ENCODE measurements at regions not wholly inside any gene's neighbourhood (a gene's known extent, or its start where the extent isn't known, plus 50 kb on each side); places are given as distances from the start of the nearest gene placed in this dataset.
A peak's percentile ranks its signal among the peaks of the same experiment; 100 is the strongest.

- Histone ChIP-seq H3K4me1 (ENCODE audit: control insufficient read depth, insufficient read depth, low read length) (no peaks in the 10 kb centered on the region), H3K27ac (ENCODE audit: low read length) (no peak overlapping the region), H3K36me3 (ENCODE audit: control insufficient read depth, insufficient read depth, low read length) (no peaks in the 10 kb centered on the region), H3K27me3 (ENCODE audit: control insufficient read depth, insufficient read depth, low read length) (no peaks in the 10 kb centered on the region), H3K4me3 (ENCODE audit: low read length) (no peak overlapping the region), H3K9me3 (ENCODE audit: control insufficient read depth, low read depth, low read length) (no peaks in the 10 kb centered on the region)
- WGBS (ENCODE audit: insufficient coverage, low lambda C conversion rate), result 100% methylated on average over 1 of the region's 5 CpGs
- no peak for DNase-seq
These were observed 245.4 kb downstream of the SKIDA1 start for GRCh38 chr10:21280037-21280436.

DNA sequence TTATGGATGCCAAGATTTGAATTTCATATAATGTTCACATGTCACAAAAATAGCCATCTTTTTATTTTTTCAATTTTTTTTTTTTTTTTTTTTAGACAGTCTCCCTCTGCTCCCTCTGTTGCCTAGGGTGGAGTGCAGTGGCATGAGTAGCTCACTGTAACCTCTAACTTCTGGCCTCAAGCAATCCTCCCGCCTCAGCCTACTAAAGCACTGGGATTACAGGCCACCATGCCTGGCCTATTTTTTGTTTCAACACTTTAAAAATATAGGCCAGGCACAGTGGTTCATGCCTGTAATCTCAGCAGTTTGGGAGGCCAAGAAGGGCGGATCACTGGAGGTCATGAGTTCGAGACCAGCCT is 246.3 kb downstream of the SKIDA1 start:
- no CpG with 5 or more reads among the region's 3 CpGs for WGBS (ENCODE audit: insufficient coverage, low lambda C conversion rate)
- Histone ChIP-seq H3K27me3 (ENCODE audit: control insufficient read depth, insufficient read depth, low read length) (no peaks in the 10 kb centered on the region), H3K36me3 (ENCODE audit: control insufficient read depth, insufficient read depth, low read length) (no peaks in the 10 kb centered on the region), H3K9me3 (ENCODE audit: control insufficient read depth, low read depth, low read length) (no peaks in the 10 kb centered on the region), H3K4me1 (ENCODE audit: control insufficient read depth, insufficient read depth, low read length) (no peaks in the 10 kb centered on the region), H3K4me3 (ENCODE audit: low read length) (no peak overlapping the region), H3K27ac (ENCODE audit: low read length) (no peak overlapping the region)
- DNase-seq, result no peak

DNA sequence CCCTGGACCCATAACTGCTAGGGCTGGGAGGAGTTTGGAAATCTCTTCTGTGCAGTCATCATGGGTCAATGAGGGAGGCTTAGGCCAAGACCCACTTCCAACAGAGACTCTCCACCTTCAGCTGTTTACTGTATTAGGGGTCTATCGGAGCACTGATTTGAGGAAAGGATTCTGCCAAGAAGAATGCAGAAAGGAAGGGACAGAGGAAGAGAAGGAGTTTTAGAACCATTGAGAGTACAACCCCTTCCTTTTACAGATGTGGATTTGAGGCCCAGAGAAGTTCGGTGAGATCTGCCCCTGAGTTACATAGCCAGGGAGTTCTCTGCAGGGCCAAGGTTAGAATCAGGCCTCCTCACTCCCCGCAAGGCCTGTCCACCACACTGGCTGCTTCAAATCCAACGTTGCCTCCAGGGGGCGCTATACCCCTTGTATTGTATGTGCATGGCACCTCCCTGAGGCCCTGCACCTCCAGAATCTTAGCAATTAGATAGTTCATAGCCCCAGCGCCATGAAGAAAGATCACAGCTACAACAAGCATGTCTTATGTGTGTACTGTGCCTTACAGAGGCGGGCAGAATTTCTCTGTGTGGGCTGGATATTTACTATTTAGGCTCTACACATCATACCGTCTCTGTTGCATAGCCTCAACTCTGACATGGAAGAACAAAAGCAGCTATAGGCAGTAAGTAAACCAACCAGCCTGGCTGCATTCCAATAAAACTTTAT is 246.8 kb downstream of the SKIDA1 start:
- Histone ChIP-seq H3K4me1 (ENCODE audit: control insufficient read depth, insufficient read depth, low read length) (no peaks in the 10 kb centered on the region), H3K27ac (ENCODE audit: low read length) (no peak overlapping the region), H3K27me3 (ENCODE audit: control insufficient read depth, insufficient read depth, low read length) (no peaks in the 10 kb centered on the region), H3K4me3 (ENCODE audit: low read length) (no peak overlapping the region), H3K36me3 (ENCODE audit: control insufficient read depth, insufficient read depth, low read length) (no peaks in the 10 kb centered on the region), H3K9me3 (ENCODE audit: control insufficient read depth, low read depth, low read length) (no peaks in the 10 kb centered on the region)
- DNase-seq, result peak; percentile 73 to 74
- WGBS (ENCODE audit: insufficient coverage, low lambda C conversion rate), result 0% methylated on average over 1 of the region's 8 CpGs

GRCh38 chr10:21273400-21273968 is 252.0 kb downstream of the SKIDA1 start:
- Histone ChIP-seq H3K4me1 (ENCODE audit: control insufficient read depth, insufficient read depth, low read length) (no peaks in the 10 kb centered on the region), H3K27me3 (ENCODE audit: control insufficient read depth, insufficient read depth, low read length) (no peaks in the 10 kb centered on the region), H3K27ac (ENCODE audit: low read length) (no peak overlapping the region), H3K4me3 (ENCODE audit: low read length) (no peak overlapping the region), H3K9me3 (ENCODE audit: control insufficient read depth, low read depth, low read length) (no peaks in the 10 kb centered on the region), H3K36me3 (ENCODE audit: control insufficient read depth, insufficient read depth, low read length) (no peaks in the 10 kb centered on the region)
- no CpG with 5 or more reads among the region's 3 CpGs for WGBS (ENCODE audit: insufficient coverage, low lambda C conversion rate)
- DNase-seq, result no peak

DNA sequence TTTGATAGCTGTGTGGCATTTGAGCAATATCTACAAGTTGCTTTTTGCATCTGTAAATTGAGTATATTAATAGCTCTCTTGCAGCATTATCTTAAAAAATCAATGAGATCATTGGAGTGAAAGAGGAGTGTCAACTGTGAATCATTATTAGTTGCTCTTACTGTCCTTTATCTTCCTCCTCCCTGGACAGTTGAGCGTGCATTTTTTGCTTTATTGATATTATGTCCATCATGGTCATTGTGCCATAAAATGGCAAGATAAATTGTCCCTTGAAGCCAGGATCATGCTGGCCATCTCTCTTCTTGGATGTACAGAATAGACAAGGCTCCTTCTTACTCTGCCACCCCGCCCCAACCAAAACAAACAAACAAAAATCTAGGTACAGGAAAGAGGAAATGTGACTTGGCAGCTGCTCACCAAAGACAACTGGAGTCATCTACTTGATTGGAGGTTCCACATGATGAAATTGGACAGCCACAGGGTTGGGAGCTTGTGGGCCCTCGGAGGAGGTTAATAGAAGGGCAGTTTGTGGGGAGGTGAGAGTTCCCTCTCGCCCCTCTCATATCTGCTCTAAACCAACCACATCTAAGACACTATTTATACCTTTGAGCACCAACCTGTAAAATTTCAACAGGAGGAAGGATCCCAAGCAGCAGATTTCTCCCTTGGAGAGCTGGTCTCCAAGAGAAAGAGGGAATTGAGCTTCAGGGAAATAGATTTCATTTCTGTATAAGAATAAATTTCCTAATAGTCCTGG is 252.7 kb downstream of the SKIDA1 start:
- 80% methylated on average over 1 of the region's 4 CpGs for WGBS (ENCODE audit: insufficient coverage, low lambda C conversion rate)

DNA sequence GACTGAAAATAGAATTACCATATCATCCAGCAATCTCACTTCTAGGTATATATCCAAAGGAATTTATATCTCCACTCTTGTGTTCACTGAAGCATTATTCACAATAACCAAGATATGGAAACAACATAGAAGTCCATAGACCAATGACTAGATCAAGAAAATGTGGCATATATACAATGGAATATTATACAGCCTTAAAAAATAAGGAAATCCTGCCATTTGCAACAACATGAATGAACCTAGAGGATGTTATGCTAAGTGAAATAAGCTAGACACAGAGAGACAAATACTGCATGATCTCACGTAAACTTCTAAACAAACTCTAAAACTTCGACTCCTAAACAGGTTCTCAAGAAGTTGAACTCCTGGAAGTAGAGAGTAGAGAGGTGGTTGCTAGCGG is 254.5 kb downstream of the SKIDA1 start:
- 100% methylated on average over 1 of the region's 3 CpGs for WGBS (ENCODE audit: insufficient coverage, low lambda C conversion rate)
- Histone ChIP-seq H3K9me3 (ENCODE audit: control insufficient read depth, low read depth, low read length) (no peaks in the 10 kb centered on the region), H3K4me3 (ENCODE audit: low read length) (no peak overlapping the region), H3K27ac (ENCODE audit: low read length) (no peak overlapping the region), H3K4me1 (ENCODE audit: control insufficient read depth, insufficient read depth, low read length) (no peaks in the 10 kb centered on the region), H3K27me3 (ENCODE audit: control insufficient read depth, insufficient read depth, low read length) (no peaks in the 10 kb centered on the region), H3K36me3 (ENCODE audit: control insufficient read depth, insufficient read depth, low read length) (no peaks in the 10 kb centered on the region)
- no peak for DNase-seq

More for the DNA sequence above, 252.7 kb downstream of the SKIDA1 start:
- H3K27ac ChIP-seq (ENCODE audit: low read length), result no peak overlapping the region
- H3K9me3 ChIP-seq (ENCODE audit: control insufficient read depth, low read depth, low read length), result no peaks in the 10 kb centered on the region
- H3K4me3 ChIP-seq (ENCODE audit: low read length), result no peak overlapping the region
- DNase-seq, result no peak
- H3K4me1 ChIP-seq (ENCODE audit: control insufficient read depth, insufficient read depth, low read length), result no peaks in the 10 kb centered on the region
- H3K36me3 ChIP-seq (ENCODE audit: control insufficient read depth, insufficient read depth, low read length), result no peaks in the 10 kb centered on the region
- H3K27me3 ChIP-seq (ENCODE audit: control insufficient read depth, insufficient read depth, low read length), result no peaks in the 10 kb centered on the region

DNA sequence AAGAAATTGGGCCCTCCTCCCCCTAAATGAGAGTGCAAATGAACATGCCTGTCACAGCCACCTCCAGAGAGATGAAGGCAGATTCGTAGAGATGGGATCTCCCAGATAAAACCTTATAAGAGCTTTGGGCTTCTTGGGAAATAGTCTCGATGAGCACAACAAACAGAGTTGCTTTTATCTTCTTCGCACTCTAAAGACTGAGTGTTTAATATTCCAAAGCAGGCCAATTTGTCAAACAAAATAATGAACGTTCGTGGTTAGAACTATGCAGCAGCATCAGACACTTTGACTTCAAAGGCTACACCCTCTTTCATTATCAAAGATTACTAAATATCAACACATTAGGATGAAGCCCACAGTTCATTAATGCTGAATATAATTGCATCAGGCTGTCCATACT is 256.2 kb downstream of the SKIDA1 start:
- Histone ChIP-seq H3K4me1 (ENCODE audit: control insufficient read depth, insufficient read depth, low read length) (no peaks in the 10 kb centered on the region), H3K4me3 (ENCODE audit: low read length) (no peak overlapping the region), H3K27ac (ENCODE audit: low read length) (no peak overlapping the region), H3K9me3 (ENCODE audit: control insufficient read depth, low read depth, low read length) (no peaks in the 10 kb centered on the region), H3K27me3 (ENCODE audit: control insufficient read depth, insufficient read depth, low read length) (no peaks in the 10 kb centered on the region), H3K36me3 (ENCODE audit: control insufficient read depth, insufficient read depth, low read length) (no peaks in the 10 kb centered on the region)
- no peak for DNase-seq
- WGBS (ENCODE audit: insufficient coverage, low lambda C conversion rate), result no CpG with 5 or more reads among the region's 5 CpGs

- no peak overlapping the region for H3K4me3 ChIP-seq (ENCODE audit: low read length)
- no peaks in the 10 kb centered on the region for H3K27me3 ChIP-seq (ENCODE audit: control insufficient read depth, insufficient read depth, low read length)
- no peaks in the 10 kb centered on the region for H3K4me1 ChIP-seq (ENCODE audit: control insufficient read depth, insufficient read depth, low read length)
- no peak overlapping the region for H3K27ac ChIP-seq (ENCODE audit: low read length)
- WGBS (ENCODE audit: insufficient coverage, low lambda C conversion rate), result no CpG with 5 or more reads among the region's 3 CpGs
- H3K9me3 ChIP-seq (ENCODE audit: control insufficient read depth, low read depth, low read length), result no peaks in the 10 kb centered on the region
- DNase-seq, result no peak
- H3K36me3 ChIP-seq (ENCODE audit: control insufficient read depth, insufficient read depth, low read length), result no peaks in the 10 kb centered on the region
These were observed 259.9 kb downstream of the SKIDA1 start for GRCh38 chr10:21265622-21266021.

DNA sequence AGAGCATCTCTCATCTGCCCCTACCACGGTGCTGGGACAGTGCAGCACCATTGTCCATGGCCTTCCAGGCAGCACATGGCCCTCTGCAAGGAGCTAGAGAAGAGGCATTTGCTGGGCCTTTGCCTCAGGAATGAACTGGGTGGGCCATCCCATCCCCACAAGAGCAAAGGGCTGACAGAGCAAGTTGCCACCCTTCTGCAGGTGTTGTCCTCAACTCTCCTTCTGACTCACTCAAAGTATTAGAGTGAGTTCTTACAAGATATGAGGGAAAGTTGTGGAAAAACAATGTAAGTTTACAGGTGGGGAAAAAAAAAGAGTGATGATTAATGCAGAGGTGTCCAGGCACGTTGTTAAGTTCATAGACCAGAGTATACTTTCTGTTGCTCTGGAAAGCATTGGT is 261.2 kb downstream of the SKIDA1 start:
- WGBS (ENCODE audit: insufficient coverage, low lambda C conversion rate), result no CpG with 5 or more reads among the region's 2 CpGs
- no peaks in the 10 kb centered on the region for H3K9me3 ChIP-seq (ENCODE audit: control insufficient read depth, low read depth, low read length)
- H3K4me1 ChIP-seq (ENCODE audit: control insufficient read depth, insufficient read depth, low read length), result no peaks in the 10 kb centered on the region
- no peak for DNase-seq
- no peak overlapping the region for H3K4me3 ChIP-seq (ENCODE audit: low read length)
- H3K36me3 ChIP-seq (ENCODE audit: control insufficient read depth, insufficient read depth, low read length), result no peaks in the 10 kb centered on the region
- no peak overlapping the region for H3K27ac ChIP-seq (ENCODE audit: low read length)
- H3K27me3 ChIP-seq (ENCODE audit: control insufficient read depth, insufficient read depth, low read length), result no peaks in the 10 kb centered on the region

GRCh38 chr10:21263839-21264238 is 261.6 kb downstream of the SKIDA1 start:
- H3K27ac ChIP-seq (ENCODE audit: low read length), result no peak overlapping the region
- H3K27me3 ChIP-seq (ENCODE audit: control insufficient read depth, insufficient read depth, low read length), result no peaks in the 10 kb centered on the region
- WGBS (ENCODE audit: insufficient coverage, low lambda C conversion rate), result 100% methylated on average over 1 of the region's 3 CpGs
- H3K4me3 ChIP-seq (ENCODE audit: low read length), result no peak overlapping the region
- no peak for DNase-seq
- H3K36me3 ChIP-seq (ENCODE audit: control insufficient read depth, insufficient read depth, low read length), result no peaks in the 10 kb centered on the region
- no peaks in the 10 kb centered on the region for H3K9me3 ChIP-seq (ENCODE audit: control insufficient read depth, low read depth, low read length)
- H3K4me1 ChIP-seq (ENCODE audit: control insufficient read depth, insufficient read depth, low read length), result no peaks in the 10 kb centered on the region

Data from large intestine (tissue), 3 donors.